GM21390 (cell line): ENCODE measurements at regions not wholly inside any gene's neighbourhood (a gene's known extent, or its start where the extent isn't known, plus 50 kb on each side); places are given as distances from the start of the nearest gene placed in this dataset.
"Not testable (repeated sequence)": the region's sequence is repeated elsewhere in the genome, so short reads cannot be mapped to it uniquely, and the experiment has no call there.

Experiments
- ATAC-seq: cut with Tn5 transposase; IDR thresholded peaks from one replicate; pipeline ENCODE4 v1.9.1; 2021; ENCODE audit not compliant: unreplicated experiment

GRCh38 chr14:48325486-48325885 lies 650.1 kb upstream of the MDGA2 start:
- no peak for ATAC-seq

GRCh38 chr14:48323665-48324064 lies 648.3 kb upstream of the MDGA2 start:
- no peak for ATAC-seq

DNA sequence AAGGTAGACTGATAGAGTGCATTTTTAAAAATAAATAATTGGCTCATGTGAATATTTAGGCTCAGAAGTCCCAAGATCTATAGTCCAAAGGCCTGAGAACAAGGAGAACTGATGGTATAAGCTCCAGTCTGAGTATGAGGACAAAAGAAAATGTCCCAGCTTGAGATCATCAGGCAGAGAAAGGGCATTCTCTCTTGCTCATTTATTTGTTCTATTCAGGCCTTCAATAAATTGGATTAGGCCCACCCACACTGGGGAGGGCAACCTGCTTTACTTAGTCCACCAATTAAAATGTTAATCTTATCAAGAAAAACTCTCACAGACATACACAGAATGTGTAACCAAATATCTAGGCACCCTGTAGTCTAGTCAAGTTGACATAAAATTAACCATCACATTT lies 644.4 kb upstream of the MDGA2 start:
- no peak for ATAC-seq

DNA sequence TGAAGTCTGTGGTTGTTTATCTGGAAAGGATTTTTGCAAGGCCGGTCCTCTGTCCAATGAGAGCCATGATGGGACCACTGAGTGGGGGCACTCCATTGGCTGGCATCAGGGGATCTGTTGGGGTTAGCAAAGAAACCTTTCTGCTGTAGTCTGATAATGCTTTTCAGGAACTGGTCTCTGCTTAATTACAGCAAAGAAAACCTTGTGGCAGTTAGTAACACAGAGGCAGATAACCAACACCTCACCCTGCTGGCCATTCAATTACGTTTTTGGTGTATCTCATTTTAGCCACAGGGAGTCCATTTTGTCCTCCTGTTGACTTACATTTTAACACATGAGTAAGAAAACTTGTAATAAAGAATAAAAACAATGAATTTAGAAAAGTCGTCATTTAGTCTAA lies 629.3 kb upstream of the MDGA2 start:
- no peak for ATAC-seq

DNA sequence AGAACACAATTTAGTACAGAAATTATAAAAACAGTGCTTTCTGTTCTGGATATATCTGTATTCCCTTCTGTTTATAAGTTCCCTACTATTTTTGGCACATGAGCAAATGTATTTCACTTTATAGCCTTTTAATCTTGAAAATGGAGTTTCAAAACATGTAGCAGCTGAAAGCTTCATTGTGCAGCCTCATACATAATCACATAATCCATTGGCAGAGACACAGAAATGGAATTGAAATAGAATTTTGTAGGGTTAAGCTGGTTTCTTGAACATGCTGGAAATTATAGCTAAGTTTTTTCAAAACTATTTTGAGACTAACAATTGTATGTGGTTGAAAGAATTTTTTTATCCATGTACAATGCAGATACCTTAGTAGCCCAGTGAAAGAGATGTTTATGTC lies 614.3 kb upstream of the MDGA2 start:
- no peak for ATAC-seq

- not testable (repeated sequence) for ATAC-seq
Measured at GRCh38 chr14:48285217-48285616, 609.8 kb upstream of the MDGA2 start.

GRCh38 chr14:48275301-48275700 lies 599.9 kb upstream of the MDGA2 start:
- ATAC-seq, result no peak

- no peak for ATAC-seq
Measured at GRCh38 chr14:48274826-48275225, 599.4 kb upstream of the MDGA2 start.

DNA sequence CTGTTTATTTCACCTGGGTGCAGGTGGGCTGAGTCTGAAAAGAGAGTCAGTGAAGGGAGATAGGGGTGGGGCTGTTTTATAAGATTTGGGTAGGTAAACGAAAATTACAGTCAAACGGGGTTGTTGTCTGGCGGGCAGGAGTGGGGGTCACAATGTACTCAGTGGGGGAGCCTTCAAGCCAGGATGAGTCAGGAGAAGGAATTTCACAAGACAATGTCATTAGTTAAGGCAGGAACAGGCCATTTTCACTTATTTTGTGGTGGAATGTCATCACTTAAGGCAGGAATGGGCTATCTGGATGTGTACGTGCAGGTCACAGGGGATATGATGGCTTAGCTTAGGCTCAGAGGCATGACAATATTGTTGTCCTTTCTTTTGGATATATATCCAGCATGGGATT lies 592.5 kb upstream of the MDGA2 start:
- ATAC-seq, result not testable (repeated sequence)

GRCh38 chr14:48266201-48266600 lies 590.8 kb upstream of the MDGA2 start:
- ATAC-seq, result not testable (repeated sequence)

DNA sequence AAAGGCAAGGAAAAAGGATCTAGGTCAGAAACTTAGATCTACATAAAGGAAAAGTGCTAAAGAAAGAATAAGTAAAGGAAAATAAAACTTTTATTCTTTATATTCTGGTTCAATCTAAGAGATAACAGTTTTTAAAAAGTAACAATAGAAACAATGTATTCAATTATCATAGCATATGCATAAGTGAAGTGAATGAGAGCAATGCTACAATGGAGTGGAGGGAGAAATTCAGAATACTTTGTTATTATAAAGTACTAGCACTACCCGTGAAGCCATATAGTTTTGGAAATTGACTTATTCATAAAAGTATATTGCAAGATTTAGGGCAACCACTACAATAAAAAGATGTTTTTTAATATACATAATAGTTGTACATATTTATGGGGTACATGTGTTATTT lies 586.0 kb upstream of the MDGA2 start:
- no peak for ATAC-seq

GRCh38 chr14:48260394-48261295 lies 585.2 kb upstream of the MDGA2 start:
- not testable (repeated sequence) for ATAC-seq

DNA sequence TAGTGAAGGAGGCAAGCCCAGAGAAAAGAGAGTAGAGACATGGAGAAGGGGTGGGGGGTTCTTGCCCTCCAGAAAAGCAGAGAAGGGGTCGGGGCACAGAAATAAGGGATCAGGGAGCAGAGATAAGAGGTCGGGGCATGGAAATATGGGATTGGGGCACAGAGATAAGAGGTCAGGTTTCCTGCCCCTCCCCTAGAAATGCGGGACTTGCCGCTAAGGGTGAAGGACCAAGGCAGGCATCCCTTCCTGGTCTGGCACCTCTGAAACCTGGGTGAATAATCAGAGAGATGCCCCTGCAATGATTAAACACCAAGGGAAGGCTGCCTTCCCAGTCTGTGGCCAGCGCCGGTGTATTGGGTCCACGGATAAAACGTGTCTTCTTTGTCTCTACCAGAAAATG lies 584.5 kb upstream of the MDGA2 start:
- ATAC-seq, result not testable (repeated sequence)

- ATAC-seq, result not testable (repeated sequence)
Measured at GRCh38 chr14:48259232-48259631, 583.8 kb upstream of the MDGA2 start.

- not testable (repeated sequence) for ATAC-seq
Measured at GRCh38 chr14:48258703-48259102, 583.3 kb upstream of the MDGA2 start.

DNA sequence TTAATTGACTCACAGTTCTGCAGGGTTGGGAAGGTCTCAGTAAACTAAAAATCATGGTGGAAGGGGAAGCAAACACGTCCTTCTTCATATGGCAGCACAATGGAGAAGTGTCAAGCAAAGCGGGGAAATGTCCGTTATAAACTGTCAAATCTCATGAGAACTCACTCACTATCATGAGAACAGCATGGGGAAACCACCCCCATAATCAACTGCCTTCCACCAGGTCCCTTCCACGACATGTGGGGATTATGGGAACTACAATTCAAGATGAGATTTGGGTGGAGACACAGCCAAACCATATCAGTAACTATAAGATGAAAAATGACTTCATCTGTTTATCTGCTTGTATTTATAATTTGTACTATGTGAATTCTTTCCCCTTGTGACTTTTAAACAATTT lies 577.6 kb upstream of the MDGA2 start:
- no peak for ATAC-seq

- no peak for ATAC-seq
Measured at GRCh38 chr14:48251290-48251689, 575.9 kb upstream of the MDGA2 start.

DNA sequence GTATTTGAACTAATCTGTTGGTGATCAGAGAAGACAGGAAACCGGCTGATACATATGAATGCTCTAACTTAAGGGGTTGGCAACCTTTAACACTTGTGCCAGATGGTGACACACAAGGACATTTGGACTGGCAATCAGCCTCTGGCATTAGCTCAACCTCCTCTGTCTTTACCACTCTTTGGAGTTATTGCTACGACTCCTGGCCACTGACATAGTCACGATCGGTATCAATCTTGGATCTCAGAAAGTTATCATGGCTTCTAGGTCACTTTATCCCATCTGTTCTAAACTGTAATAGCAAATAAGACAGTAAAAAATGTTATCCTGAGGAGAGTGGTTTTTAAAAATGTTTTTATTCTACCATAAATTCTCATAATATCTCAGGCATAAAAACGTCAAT lies 575.2 kb upstream of the MDGA2 start:
- ATAC-seq, result no peak

- no peak for ATAC-seq
Measured at GRCh38 chr14:48247977-48248376, 572.6 kb upstream of the MDGA2 start.

DNA sequence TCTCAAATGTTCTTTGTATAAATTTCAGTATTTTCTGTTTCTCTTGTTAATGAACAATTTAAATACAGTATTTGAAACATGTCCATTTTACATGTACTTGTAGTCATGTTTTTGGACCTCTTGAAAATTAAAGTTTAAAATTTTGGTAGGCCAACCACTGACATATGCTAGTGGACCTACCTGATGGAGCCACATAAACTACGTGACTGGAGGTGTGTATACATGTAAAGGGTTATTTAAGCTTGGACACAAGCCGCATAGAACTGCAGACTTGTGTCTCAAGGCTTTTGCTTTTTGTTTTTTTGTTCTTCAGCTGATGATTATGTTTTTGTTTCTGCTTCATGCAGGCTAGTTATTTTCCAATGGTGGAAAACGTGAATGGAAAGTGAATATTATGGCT lies 568.5 kb upstream of the MDGA2 start:
- no peak for ATAC-seq

DNA sequence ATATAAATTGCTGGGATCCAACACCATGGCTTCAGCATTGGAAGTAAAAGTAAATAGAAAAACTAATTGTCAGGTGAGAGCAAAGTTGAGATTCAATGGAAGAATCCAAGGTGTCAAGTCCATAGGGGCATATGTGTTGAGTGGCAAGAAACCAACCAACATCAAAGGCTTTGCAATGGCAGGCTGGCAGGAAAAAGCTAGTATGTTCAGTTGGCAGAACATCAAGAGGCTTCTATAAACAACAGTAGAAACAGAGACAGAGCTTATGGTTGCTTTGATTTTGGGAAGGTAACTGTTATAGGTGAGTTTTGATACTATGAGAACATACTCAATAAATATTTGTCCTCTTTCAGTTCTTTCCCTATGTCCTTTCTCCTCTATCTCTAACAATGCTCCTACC lies 553.7 kb upstream of the MDGA2 start:
- ATAC-seq, result no peak

DNA sequence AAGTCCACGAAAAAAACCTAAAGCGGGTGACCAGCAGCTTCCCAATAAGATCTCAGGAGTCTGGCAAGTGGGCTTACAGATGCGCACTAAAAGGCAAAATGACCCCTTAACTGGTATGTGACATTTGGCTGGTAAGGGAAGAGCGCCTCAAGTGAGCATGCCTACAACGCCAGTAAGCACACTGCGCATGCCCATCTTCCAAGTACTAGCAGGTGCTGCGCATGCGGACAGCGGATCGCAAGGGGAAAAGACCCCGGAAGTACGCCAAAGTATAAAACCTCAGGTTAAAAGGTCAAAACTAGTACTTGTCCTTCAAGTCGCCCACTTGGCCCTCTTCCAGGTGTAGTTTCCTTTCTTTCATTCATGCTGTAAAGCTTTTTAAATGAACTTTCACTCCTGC lies 518.5 kb upstream of the MDGA2 start:
- ATAC-seq, result no peak

DNA sequence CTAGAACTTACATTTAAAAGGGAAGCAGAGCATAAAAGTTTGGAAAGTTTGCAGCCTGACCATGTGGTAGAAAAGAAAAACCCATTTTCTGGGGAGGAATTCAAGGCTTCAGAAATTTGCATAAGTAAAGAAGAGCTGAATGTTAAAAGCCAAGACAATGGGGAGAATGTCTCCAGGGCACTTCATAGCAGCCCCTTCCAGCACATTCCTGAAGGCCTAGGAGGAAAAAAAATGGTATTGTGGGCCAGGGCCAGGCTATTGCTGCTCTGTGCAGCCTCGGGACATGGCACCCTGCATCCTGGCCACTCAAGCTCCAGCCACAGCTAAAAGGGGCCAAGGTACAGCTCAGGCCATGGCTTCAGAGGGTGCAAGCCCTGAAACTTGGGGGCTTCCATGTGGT lies 474.2 kb upstream of the MDGA2 start:
- ATAC-seq, result not testable (repeated sequence)
